Coronary artery (tissue), 2 donors: ENCODE measurements at regions not wholly inside any gene's neighbourhood (a gene's known extent, or its start where the extent isn't known, plus 50 kb on each side); places are given as distances from the start of the nearest gene placed in this dataset.

ENCODE experiments used
- DNase-seq: peaks from one replicate; pipeline ENCODE4 v3.0.0-alpha.2; 2017; ENCODE audit warnings: low spot score
- H3K27ac ChIP-seq, 2 donors: fragments of 200-600 bp; sonication (generic); one replicate each; pipeline ENCODE4 v1.5.1; 2016 to 2019
- H3K4me3 ChIP-seq: fragments of 200-600 bp; sonication (generic); 2 replicates; pipeline ENCODE4 v1.5.1; 2016; ENCODE audit warnings: mild to moderate bottlenecking, moderate library complexity
- CTCF ChIP-seq: fragments of 200-600 bp; sonication (generic); IDR thresholded peaks from one replicate; pipeline ENCODE4 v1.5.1; 2019; ENCODE audit warnings: antibody characterized with exemption

DNA sequence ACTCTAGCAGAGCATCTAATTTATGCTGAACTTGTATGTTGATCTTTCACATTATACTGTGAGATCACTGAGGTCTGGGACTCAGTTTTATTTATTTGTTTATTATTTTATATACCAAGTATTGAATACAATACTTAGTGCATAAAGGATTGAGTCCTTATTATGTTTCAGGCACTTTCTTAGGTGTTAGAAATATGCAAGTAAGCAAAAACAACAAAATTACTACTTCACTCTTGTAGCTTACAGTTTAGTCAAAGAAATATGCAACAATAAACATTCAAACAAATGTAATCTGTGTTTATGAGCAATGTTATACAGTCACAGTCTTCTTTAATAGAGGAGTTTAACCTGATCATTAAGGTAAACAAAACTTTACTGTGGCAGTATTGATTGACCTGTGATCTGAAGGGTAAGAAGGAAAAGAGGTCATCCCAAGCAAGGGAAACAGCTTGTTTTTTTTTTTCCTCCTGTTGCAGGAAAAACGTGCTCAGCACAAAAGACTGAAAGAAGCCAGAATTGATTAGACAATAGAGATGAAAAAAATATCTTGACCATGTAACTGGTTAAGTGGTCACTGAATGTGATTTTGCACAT, 990.7 kb downstream of the TRHDE start:
- Histone ChIP-seq H3K27ac (no peak overlapping the region), H3K4me3 (no peak overlapping the region)
- TF ChIP-seq CTCF, result no peak
- DNase-seq, result no peak

GRCh38 chr12:73266206-73266605, 994.0 kb downstream of the TRHDE start:
- no peak overlapping the region for H3K27ac ChIP-seq
- no peak for DNase-seq
- H3K4me3 ChIP-seq, result no peak overlapping the region
- no peak for TF ChIP-seq CTCF

- TF ChIP-seq CTCF, result no peak
- H3K27ac ChIP-seq, result no peak overlapping the region
- DNase-seq, result no peak
- no peak overlapping the region for H3K4me3 ChIP-seq
These were observed 1002.8 kb downstream of the TRHDE start for GRCh38 chr12:73274976-73275375.

GRCh38 chr12:73277971-73278370, 1005.8 kb downstream of the TRHDE start:
- no peak for TF ChIP-seq CTCF
- no peak for DNase-seq
- H3K27ac ChIP-seq, result no peak overlapping the region
- no peak overlapping the region for H3K4me3 ChIP-seq

DNA sequence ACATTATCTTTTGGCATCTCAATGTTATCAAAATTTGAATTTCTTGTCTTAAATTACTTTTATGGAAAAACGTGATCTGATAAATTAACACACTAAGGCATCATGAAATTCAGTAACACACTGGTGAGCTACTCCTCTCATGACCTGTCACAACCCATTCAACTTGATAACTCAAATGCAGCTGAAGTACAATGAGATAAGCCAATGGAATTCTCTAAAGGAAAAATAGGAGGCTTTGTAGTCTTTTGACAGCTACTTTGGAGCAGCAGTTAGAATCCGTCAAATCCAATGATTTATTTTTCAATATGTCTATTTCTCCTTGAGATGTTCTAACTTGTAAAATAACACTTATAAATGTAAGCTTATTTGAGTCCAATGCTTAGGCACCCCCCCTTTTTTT, 1029.4 kb downstream of the TRHDE start:
- no peak overlapping the region for H3K4me3 ChIP-seq
- DNase-seq, result no peak
- H3K27ac ChIP-seq, result no peak overlapping the region
- no peak for TF ChIP-seq CTCF

- DNase-seq, result no peak
- Histone ChIP-seq H3K27ac (no peak overlapping the region), H3K4me3 (no peak overlapping the region)
- no peak for TF ChIP-seq CTCF
These were observed 1035.1 kb downstream of the TRHDE start for GRCh38 chr12:73307260-73307659.

DNA sequence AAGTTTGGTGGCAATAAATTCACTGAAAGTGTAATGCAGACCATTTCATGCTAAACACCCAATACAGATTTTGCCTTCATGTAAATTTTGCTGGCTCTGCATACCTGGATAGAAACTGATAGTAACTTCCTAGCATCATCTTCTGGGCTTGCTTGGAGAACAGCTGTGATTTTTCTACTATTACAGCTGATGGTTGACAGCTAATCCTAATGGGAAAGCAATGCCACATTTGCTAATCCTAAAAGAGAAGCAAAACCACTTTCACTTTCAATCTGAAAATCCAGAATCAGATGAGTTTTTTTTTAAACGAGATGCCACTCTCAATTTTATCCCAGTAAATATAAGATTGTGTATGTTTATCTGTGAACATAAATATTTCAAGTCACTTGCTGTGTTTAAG, 1035.9 kb downstream of the TRHDE start:
- no peak for DNase-seq
- TF ChIP-seq CTCF, result no peak
- H3K4me3 ChIP-seq, result no peak overlapping the region

More for the DNA sequence above, 1035.9 kb downstream of the TRHDE start:
- no peak overlapping the region for H3K27ac ChIP-seq
